ENCODE measurements at regions not wholly inside any gene's neighbourhood (a gene's known extent, or its start where the extent isn't known, plus 50 kb on each side); places are given as distances from the start of the nearest gene placed in this dataset.

DNA sequence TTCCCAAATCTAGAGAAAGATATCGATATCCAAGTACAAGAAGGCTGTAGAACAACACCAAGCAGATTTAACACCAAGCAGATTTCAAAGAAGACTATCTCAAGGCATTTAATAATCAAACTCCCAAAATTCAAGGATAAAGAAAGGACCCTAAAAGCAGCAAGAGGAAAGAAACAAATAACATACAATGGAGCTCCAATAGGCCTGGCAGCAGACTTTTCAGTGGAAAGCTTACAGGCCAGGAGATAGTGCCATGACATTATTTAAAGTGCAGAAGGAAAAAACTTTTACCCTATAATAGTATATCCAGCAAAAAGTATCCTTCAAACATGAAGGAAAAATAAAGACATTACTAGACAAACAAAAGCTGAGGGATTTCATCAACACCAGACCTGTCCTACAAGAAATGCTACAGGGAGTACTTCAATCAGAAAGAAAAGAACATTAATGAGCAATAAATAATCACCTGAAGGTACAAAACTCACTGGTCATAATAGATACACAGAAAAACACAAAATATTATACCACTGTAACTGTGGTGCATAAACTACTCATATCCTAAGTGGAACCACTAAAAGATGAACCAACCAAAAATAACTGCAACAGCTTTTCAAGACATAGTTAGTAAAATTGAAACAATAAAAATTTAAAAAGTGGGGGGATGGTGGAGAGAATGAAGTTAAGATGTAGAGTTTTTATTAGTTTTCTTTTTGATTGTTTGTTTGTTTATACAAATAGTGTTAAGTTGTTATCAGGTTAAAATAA is 267.2 kb downstream of the AUH start:
- peaks cover 6% of the 10 kb centered on the region for H3K4me1 ChIP-seq (ENCODE audit: control insufficient read depth, insufficient read depth, low read length)
- H3K9ac ChIP-seq (ENCODE audit: low read depth, low read length): no peak overlapping the region
- no peak overlapping the region for H3K4me3 ChIP-seq (ENCODE audit: low read length)
- H3K4me2 ChIP-seq (ENCODE audit: low read length): no peak overlapping the region
- H3K9me3 ChIP-seq (replicated peaks; ENCODE audit: low read length): peaks cover 2% of the 10 kb centered on the region
- H3K36me3 ChIP-seq (ENCODE audit: insufficient read depth, low read length): no peaks in the 10 kb centered on the region
- no peaks in the 10 kb centered on the region for H3K27me3 ChIP-seq (ENCODE audit: control insufficient read depth, insufficient read depth, low read length)

DNA sequence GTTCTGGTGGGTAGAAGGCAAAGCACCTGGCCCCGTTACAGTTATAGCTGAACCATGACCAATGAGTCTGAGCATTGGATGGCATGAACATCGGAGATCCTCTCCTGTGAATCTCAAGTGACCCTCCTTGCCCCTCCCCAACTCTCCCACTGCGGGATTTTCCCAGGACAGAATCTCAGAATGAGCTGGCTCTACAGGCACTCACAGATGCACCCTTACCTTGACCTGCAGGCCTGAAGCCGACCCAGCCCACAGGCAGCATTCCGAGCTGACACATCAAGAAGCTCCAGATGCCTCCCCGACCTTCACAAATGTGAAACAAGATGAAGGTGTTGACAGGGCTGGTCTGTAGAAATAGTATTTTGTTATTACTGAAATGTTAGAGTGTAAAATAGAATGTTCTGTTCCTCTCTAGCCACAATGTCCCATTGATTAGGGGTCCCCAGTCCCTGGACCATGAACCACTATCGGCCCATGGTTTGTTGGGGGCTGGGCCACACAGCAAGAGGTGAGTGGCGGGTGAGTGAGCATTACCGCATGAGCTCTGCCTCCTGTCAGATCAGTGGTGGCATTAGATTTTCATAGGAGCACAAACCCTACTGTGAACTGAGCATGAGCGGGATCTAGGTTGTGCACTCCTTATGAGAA is 263.4 kb downstream of the AUH start:
- Histone ChIP-seq H3K4me3 (ENCODE audit: low read length) (no peak overlapping the region), H3K27me3 (ENCODE audit: control insufficient read depth, insufficient read depth, low read length) (peaks cover 10% of the 10 kb centered on the region), H3K36me3 (ENCODE audit: insufficient read depth, low read length) (no peaks in the 10 kb centered on the region), H3K9me3 (replicated peaks; ENCODE audit: low read length) (peaks cover 2% of the 10 kb centered on the region), H3K4me1 (ENCODE audit: control insufficient read depth, insufficient read depth, low read length) (peaks cover 19% of the 10 kb centered on the region), H3K9ac (ENCODE audit: low read depth, low read length) (no peak overlapping the region), H3K4me2 (ENCODE audit: low read length) (no peak overlapping the region)

DNA sequence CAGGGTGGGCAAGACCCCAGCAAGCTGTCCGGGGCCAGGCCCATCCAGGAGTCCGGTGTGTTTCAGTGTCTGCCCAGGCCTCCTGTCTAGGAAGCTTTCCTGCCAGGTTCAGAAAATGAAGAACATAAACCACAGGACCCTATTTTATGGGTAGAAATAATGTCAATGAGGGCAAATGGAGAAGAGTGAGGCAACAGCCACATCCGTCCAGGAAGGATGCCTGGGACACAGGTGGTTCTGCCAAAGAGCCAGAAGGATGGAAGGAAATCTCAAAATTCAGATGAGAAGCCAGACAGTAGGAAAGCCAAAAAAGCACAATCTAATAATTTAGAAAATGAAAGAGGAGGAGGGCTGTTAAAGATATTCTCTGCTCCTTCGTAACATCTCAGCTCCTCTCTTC is 262.3 kb downstream of the AUH start:
- no peaks in the 10 kb centered on the region for H3K36me3 ChIP-seq (ENCODE audit: insufficient read depth, low read length)
- peaks cover 10% of the 10 kb centered on the region for H3K27me3 ChIP-seq (ENCODE audit: control insufficient read depth, insufficient read depth, low read length)
- H3K9ac ChIP-seq (ENCODE audit: low read depth, low read length): peak overlapping the region; percentile 10
- H3K4me1 ChIP-seq (ENCODE audit: control insufficient read depth, insufficient read depth, low read length): peaks cover 19% of the 10 kb centered on the region
- no peaks in the 10 kb centered on the region for H3K9me3 ChIP-seq (replicated peaks; ENCODE audit: low read length)
- no peak overlapping the region for H3K4me3 ChIP-seq (ENCODE audit: low read length)
- H3K4me2 ChIP-seq (ENCODE audit: low read length): peak overlapping the region; percentile 37

DNA sequence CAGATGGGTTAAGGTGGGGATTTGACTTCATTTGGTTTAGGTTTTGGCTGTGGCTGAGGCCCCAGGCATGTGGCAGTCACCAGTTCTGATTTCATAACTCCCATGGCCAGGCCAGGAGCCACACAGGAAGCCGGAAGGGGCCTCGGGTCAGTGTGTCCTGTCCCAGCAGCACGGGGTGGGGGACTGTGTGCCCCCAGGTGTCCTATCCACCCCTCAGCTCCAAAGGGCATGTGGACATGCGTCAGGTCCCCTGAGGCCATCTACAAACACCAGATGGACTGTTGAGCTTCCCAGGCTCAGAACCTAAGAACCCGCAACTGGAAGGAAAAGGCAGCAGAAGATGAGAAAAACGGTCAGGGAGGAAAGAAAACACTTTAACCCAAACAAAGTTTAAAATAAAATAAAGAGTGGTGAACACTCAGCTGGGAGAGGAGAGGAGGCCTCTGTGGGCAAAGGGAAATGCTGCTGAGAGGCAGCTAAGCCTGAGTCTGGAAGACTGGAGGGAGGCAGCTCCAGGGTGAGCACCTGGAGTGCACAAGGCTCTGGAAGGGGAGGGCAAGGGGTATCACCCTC is 260.8 kb downstream of the AUH start:
- Histone ChIP-seq H3K9ac (ENCODE audit: low read depth, low read length) (no peak overlapping the region), H3K27me3 (ENCODE audit: control insufficient read depth, insufficient read depth, low read length) (peaks cover 12% of the 10 kb centered on the region), H3K4me3 (ENCODE audit: low read length) (no peak overlapping the region), H3K9me3 (replicated peaks; ENCODE audit: low read length) (no peaks in the 10 kb centered on the region), H3K36me3 (ENCODE audit: insufficient read depth, low read length) (no peaks in the 10 kb centered on the region), H3K4me1 (ENCODE audit: control insufficient read depth, insufficient read depth, low read length) (peaks cover 19% of the 10 kb centered on the region), H3K4me2 (ENCODE audit: low read length) (peak overlapping the region; percentile 37)

DNA sequence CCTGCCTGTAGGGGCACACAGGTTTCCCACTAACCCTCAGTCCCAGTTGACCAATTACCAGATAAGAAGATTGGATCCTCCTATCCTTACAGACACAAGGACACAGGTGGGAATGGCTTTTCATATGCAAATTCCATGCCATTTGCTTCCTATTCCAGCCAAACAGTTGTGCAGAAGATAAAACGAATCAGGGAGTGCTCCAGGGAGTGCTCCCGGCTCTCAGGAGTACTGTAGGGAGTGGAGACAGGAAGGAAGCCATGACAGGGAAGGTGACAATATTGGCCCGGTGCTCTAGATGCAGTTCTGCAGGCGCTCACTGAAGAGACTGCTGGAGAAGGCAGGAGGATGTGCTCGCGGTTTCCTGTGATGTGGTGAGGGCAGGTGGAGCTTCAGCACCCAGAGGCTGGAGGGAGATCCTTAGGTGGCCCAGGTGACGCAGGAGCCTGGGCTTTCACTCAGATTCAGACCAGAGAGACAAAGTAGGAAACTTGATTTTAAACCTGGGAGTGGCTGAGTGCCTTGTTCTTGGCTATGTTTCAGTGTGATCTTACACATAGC is 260.0 kb downstream of the AUH start:
- Histone ChIP-seq H3K36me3 (ENCODE audit: insufficient read depth, low read length) (no peaks in the 10 kb centered on the region), H3K9me3 (replicated peaks; ENCODE audit: low read length) (no peaks in the 10 kb centered on the region), H3K4me3 (ENCODE audit: low read length) (no peak overlapping the region), H3K9ac (ENCODE audit: low read depth, low read length) (no peak overlapping the region), H3K27me3 (ENCODE audit: control insufficient read depth, insufficient read depth, low read length) (peaks cover 12% of the 10 kb centered on the region), H3K4me2 (ENCODE audit: low read length) (no peak overlapping the region), H3K4me1 (ENCODE audit: control insufficient read depth, insufficient read depth, low read length) (peaks cover 19% of the 10 kb centered on the region)

DNA sequence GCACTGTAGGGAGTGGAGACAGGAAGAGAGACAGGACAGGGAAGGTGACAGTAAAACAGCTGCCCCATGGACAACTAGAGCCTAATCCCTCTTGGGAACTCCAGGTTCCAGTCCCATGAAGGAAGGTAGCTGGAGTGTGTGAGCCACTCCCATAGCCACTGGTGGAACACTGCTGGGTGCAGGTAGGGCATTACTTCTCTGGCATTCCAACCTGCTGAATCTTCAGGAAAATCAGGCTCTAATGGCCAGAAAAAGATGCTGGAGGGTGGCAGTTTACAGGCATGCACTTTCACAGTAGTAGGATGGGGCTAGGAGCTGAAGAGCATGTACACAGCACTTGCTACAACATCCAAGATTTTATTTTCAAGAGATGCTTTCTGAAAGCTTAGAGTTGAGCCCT is 259.4 kb downstream of the AUH start:
- no peak overlapping the region for H3K4me2 ChIP-seq (ENCODE audit: low read length)
- H3K27me3 ChIP-seq (ENCODE audit: control insufficient read depth, insufficient read depth, low read length): peaks cover 12% of the 10 kb centered on the region
- H3K9ac ChIP-seq (ENCODE audit: low read depth, low read length): no peak overlapping the region
- no peak overlapping the region for H3K4me3 ChIP-seq (ENCODE audit: low read length)
- H3K36me3 ChIP-seq (ENCODE audit: insufficient read depth, low read length): no peaks in the 10 kb centered on the region
- peaks cover 19% of the 10 kb centered on the region for H3K4me1 ChIP-seq (ENCODE audit: control insufficient read depth, insufficient read depth, low read length)
- H3K9me3 ChIP-seq (replicated peaks; ENCODE audit: low read length): no peaks in the 10 kb centered on the region

DNA sequence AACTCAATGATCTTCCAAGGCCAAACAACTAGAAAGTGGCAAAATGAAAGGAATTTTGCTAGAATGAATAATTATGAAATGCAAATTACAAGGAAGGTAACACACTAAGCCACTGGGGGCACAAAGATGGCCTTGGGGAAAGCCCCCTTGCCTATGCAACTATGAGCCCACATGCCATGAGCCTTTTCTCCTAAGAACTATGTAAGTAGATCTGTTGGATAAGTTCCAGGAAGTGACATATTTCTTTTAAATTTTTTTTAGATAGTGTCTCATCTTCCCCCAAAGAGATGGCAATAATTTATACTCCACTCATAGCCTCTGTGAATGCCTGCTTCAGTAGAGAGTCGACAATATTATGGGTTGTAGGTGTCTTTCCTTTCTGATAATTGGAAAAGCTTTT is 257.8 kb downstream of the AUH start:
- Histone ChIP-seq H3K4me3 (ENCODE audit: low read length) (no peak overlapping the region), H3K9ac (ENCODE audit: low read depth, low read length) (no peak overlapping the region), H3K9me3 (replicated peaks; ENCODE audit: low read length) (no peaks in the 10 kb centered on the region), H3K4me1 (ENCODE audit: control insufficient read depth, insufficient read depth, low read length) (peaks cover 19% of the 10 kb centered on the region), H3K4me2 (ENCODE audit: low read length) (no peak overlapping the region), H3K36me3 (ENCODE audit: insufficient read depth, low read length) (no peaks in the 10 kb centered on the region), H3K27me3 (ENCODE audit: control insufficient read depth, insufficient read depth, low read length) (peaks cover 12% of the 10 kb centered on the region)

DNA sequence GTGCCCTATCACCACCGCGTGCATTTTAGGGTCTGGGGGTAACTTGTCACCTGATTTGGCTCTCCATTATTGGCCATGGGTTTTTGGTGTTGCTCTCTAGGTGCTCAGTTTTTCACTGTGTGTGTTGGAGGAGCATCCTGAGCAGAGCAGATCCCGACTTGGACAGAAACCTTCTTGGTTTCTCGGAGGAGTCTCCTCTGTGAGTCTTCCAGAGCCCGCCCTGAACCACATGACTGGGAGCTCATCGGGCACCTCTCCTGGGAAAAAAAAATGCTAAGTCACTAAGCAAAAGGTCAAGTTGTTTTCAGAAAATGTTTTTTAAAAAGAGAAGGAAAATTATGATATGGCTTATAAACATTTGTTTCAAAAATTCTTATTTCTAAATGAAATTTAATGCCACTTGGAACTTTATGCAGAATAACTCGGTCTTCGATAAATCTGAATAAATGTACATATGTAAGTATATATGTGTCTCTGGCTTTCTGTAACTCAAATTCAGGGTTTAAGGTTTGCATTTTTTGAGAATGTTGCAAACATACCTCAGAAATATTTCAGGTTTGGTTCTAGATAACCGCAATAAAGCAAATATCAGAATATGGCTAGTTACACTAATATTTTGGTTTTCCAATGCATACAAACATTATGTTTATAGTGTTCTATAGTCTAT is 255.2 kb downstream of the AUH start:
- H3K4me2 ChIP-seq (ENCODE audit: low read length): no peak overlapping the region
- H3K27me3 ChIP-seq (ENCODE audit: control insufficient read depth, insufficient read depth, low read length): peaks cover 12% of the 10 kb centered on the region
- no peaks in the 10 kb centered on the region for H3K36me3 ChIP-seq (ENCODE audit: insufficient read depth, low read length)
- no peak overlapping the region for H3K4me3 ChIP-seq (ENCODE audit: low read length)
- no peak overlapping the region for H3K9ac ChIP-seq (ENCODE audit: low read depth, low read length)
- H3K9me3 ChIP-seq (replicated peaks; ENCODE audit: low read length): no peaks in the 10 kb centered on the region
- H3K4me1 ChIP-seq (ENCODE audit: control insufficient read depth, insufficient read depth, low read length): no peaks in the 10 kb centered on the region

DNA sequence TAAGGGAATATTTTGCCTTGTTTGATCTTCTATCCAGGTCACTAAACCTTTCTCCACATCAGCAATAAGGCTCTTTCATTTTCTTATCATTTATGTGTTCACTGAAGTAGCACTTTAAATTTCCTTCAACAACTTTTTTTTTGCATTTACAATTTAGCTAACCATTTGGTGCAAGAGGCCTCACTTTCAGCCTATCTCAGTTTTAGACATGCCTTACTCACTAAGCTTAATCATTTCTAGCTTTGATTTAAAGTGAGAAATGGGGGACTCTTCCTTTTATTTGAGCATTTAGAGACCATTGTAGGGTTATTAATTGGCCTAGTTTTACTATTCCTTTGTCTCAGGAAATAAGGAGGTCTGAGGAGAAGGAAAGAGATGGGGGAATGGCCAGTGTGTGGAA is 250.5 kb downstream of the AUH start:
- H3K4me3 ChIP-seq (ENCODE audit: low read length): no peak overlapping the region
- H3K4me2 ChIP-seq (ENCODE audit: low read length): no peak overlapping the region
- no peak overlapping the region for H3K9ac ChIP-seq (ENCODE audit: low read depth, low read length)
- H3K27me3 ChIP-seq (ENCODE audit: control insufficient read depth, insufficient read depth, low read length): peaks cover 3% of the 10 kb centered on the region
- no peaks in the 10 kb centered on the region for H3K36me3 ChIP-seq (ENCODE audit: insufficient read depth, low read length)
- H3K4me1 ChIP-seq (ENCODE audit: control insufficient read depth, insufficient read depth, low read length): no peaks in the 10 kb centered on the region
- no peaks in the 10 kb centered on the region for H3K9me3 ChIP-seq (replicated peaks; ENCODE audit: low read length)

DNA sequence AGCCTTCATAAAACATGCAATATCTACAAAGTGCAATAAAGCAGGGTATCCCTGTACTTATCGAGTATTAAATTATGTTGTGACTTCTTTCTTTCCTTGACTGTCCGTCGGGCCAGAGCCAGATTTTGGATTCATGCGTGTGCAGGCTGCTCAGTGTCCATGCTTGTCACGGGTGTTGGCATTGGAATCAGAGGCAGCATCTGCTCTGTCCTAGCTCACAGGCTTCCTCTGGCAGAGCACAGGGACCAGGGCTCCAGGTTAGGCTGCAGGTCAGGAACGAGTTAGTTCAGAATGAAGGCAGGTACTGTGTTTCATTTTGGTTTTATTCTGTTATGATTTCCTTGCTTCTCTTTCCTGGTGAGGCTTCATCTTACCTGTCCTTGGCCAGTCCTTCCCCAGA is 249.8 kb downstream of the AUH start:
- Histone ChIP-seq H3K27me3 (ENCODE audit: control insufficient read depth, insufficient read depth, low read length) (peaks cover 3% of the 10 kb centered on the region), H3K4me1 (ENCODE audit: control insufficient read depth, insufficient read depth, low read length) (no peaks in the 10 kb centered on the region), H3K9ac (ENCODE audit: low read depth, low read length) (no peak overlapping the region), H3K4me2 (ENCODE audit: low read length) (no peak overlapping the region), H3K36me3 (ENCODE audit: insufficient read depth, low read length) (no peaks in the 10 kb centered on the region), H3K4me3 (ENCODE audit: low read length) (no peak overlapping the region), H3K9me3 (replicated peaks; ENCODE audit: low read length) (no peaks in the 10 kb centered on the region)

DNA sequence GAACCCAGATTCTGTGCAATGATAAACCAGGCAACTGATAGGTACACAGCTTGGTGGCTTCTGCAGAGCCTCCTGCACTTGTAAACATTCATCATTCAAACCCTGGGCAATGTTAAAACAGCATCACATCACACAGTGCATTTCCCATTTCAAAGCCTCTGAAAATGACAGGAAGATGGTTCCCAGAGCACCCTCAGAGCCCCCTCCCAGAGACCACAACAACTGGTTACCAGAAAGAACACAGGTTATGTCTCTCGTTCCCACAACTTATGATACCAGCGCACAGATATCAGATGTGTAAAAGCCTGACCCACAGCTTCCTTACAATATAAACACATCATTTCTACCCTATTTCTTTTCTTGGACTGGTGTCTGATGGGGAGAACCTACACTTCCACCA is 248.7 kb downstream of the AUH start:
- peaks cover 3% of the 10 kb centered on the region for H3K27me3 ChIP-seq (ENCODE audit: control insufficient read depth, insufficient read depth, low read length)
- H3K4me2 ChIP-seq (ENCODE audit: low read length): no peak overlapping the region
- H3K4me3 ChIP-seq (ENCODE audit: low read length): no peak overlapping the region
- no peak overlapping the region for H3K9ac ChIP-seq (ENCODE audit: low read depth, low read length)
- peaks cover 6% of the 10 kb centered on the region for H3K4me1 ChIP-seq (ENCODE audit: control insufficient read depth, insufficient read depth, low read length)
- H3K36me3 ChIP-seq (ENCODE audit: insufficient read depth, low read length): no peaks in the 10 kb centered on the region
- H3K9me3 ChIP-seq (replicated peaks; ENCODE audit: low read length): no peaks in the 10 kb centered on the region

Measured in skeletal muscle satellite cell (primary cell).